GM23338 (cell line): ENCODE measurements at regions not wholly inside any gene's neighbourhood (a gene's known extent, or its start where the extent isn't known, plus 50 kb on each side); places are given as distances from the start of the nearest gene placed in this dataset.

Source experiments
- ATAC-seq: fragments of 200-7000 bp; cut with Tn5 transposase; 3 replicates; pipeline ENCODE4 v1.9.1; 2020
- DNase-seq: peaks from one replicate; pipeline ENCODE4 v3.0.0-alpha.2; 2015; ENCODE audit warnings: low spot score
- H2AFZ ChIP-seq: fragments of 200-600 bp; sonication (generic); 2 replicates; pipeline ENCODE4 v1.8.0; 2016; ENCODE audit warnings: antibody characterized with exemption, mild to moderate bottlenecking, moderate library complexity
- H3F3A ChIP-seq: fragments of 200-600 bp; sonication (generic); replicated peaks from 2 replicates; pipeline ENCODE4 v1.8.0; 2017; ENCODE audit warnings: antibody characterized with exemption, mixed run types, low read depth
- H3K27ac ChIP-seq: fragments of 200-600 bp; sonication (generic); 2 replicates; pipeline ENCODE4 v1.6.1; 2016; ENCODE audit warnings: low read depth
- H3K27me3 ChIP-seq: fragments of 200-600 bp; sonication (generic); 2 replicates; pipeline ENCODE4 v1.8.0; 2016; ENCODE audit warnings: mild to moderate bottlenecking, mixed run types, moderate library complexity; ENCODE audit not compliant: insufficient read depth
- H3K36me3 ChIP-seq: fragments of 200-600 bp; sonication (generic); 2 replicates; pipeline ENCODE4 v1.8.0; 2016; ENCODE audit warnings: mild to moderate bottlenecking; ENCODE audit not compliant: insufficient read depth
- H3K4me1 ChIP-seq: fragments of 200-600 bp; sonication (generic); 2 replicates; pipeline ENCODE4 v1.8.0; 2016; ENCODE audit warnings: mild to moderate bottlenecking, moderate library complexity; ENCODE audit not compliant: insufficient read depth
- H3K4me2 ChIP-seq: fragments of 200-600 bp; sonication (generic); 2 replicates; pipeline ENCODE4 v1.7.1; 2017; ENCODE audit warnings: mixed run types
- H3K4me3 ChIP-seq: fragments of 200-600 bp; sonication (generic); 2 replicates; pipeline ENCODE4 v1.6.1; 2016; ENCODE audit warnings: mixed run types
- H3K79me2 ChIP-seq: fragments of 200-600 bp; sonication (generic); replicated peaks from 2 replicates; pipeline ENCODE4 v1.8.0; 2017; ENCODE audit warnings: mild to moderate bottlenecking; ENCODE audit not compliant: insufficient read depth
- H3K9me2 ChIP-seq: fragments of 200-600 bp; sonication (generic); 2 replicates; pipeline ENCODE4 v1.8.0; 2017; ENCODE audit not compliant: insufficient read depth
- H4K20me1 ChIP-seq: fragments of 200-600 bp; sonication (generic); replicated peaks from 2 replicates; pipeline ENCODE4 v1.8.0; 2017; ENCODE audit warnings: mild to moderate bottlenecking; ENCODE audit not compliant: insufficient read depth
- H3K27ac Mint-ChIP-seq: 2 replicates; pipeline ENCODE4 v1.8.0; 2020; ENCODE audit warnings: inconsistent platforms, mild to moderate bottlenecking, moderate library complexity, mixed read lengths
- H3K27me3 Mint-ChIP-seq: 3 replicates; pipeline ENCODE4 v1.8.0; 2022; ENCODE audit warnings: low read depth, mild to moderate bottlenecking, moderate library complexity, mixed read lengths, inconsistent platforms; ENCODE audit not compliant: insufficient read depth, poor library complexity
- H3K36me3 Mint-ChIP-seq: 3 replicates; pipeline ENCODE4 v1.8.0; 2021; ENCODE audit warnings: low read depth, mild to moderate bottlenecking, inconsistent platforms, moderate library complexity, mixed read lengths
- H3K4me1 Mint-ChIP-seq: 3 replicates; pipeline ENCODE4 v1.8.0; 2020; ENCODE audit warnings: mild to moderate bottlenecking, inconsistent platforms, mixed read lengths
- H3K4me3 Mint-ChIP-seq: 3 replicates; pipeline ENCODE4 v1.8.0; 2021; ENCODE audit warnings: moderate library complexity, mild to moderate bottlenecking, inconsistent platforms, mixed read lengths
- H3K9me3 Mint-ChIP-seq: 3 replicates; pipeline ENCODE4 v1.8.0; 2020; ENCODE audit warnings: moderate library complexity, mild to moderate bottlenecking, inconsistent platforms, mixed read lengths
- CREB1 ChIP-seq: fragments of 250-450 bp; sonication (Bioruptor Pico); IDR thresholded peaks from 2 replicates; pipeline ENCODE4 v1.5.0; 2020; ENCODE audit warnings: low read depth, mild to moderate bottlenecking, moderate library complexity
- EZH2 ChIP-seq: fragments of 200-600 bp; sonication (generic); IDR thresholded peaks from one replicate; pipeline ENCODE4 v1.8.0; 2017; ENCODE audit warnings: antibody characterized with exemption, mild to moderate bottlenecking, low read depth; ENCODE audit not compliant: unreplicated experiment
- JUNB ChIP-seq: IDR thresholded peaks from one replicate; pipeline ENCODE4 v1.6.1; 2016; ENCODE audit warnings: antibody characterized with exemption; ENCODE audit not compliant: unreplicated experiment
- NANOG ChIP-seq: IDR thresholded peaks from 2 replicates; pipeline ENCODE4 v1.6.1; 2016; ENCODE audit warnings: antibody characterized with exemption, borderline replicate concordance
- POLR2AphosphoS5 ChIP-seq: IDR thresholded peaks from 2 replicates; pipeline ENCODE4 v1.6.1; 2016; ENCODE audit warnings: antibody characterized with exemption, low read depth
- ZNF114 ChIP-seq: fragments of 250-450 bp; sonication (Bioruptor Pico); IDR thresholded peaks from 2 replicates; pipeline ENCODE4 v1.5.0; 2020; ENCODE audit warnings: mild to moderate bottlenecking, moderate library complexity
- ZNF331 ChIP-seq: fragments of 250-450 bp; sonication (Bioruptor Pico); IDR thresholded peaks from 2 replicates; pipeline ENCODE4 v1.5.0; 2020; ENCODE audit warnings: low read depth, mild to moderate bottlenecking, moderate library complexity
- TF ChIP-seq, protein P1 (sequence below): IDR thresholded peaks from 2 replicates; pipeline ENCODE4 v1.6.1; 2016; ENCODE audit warnings: antibody characterized with exemption
- TF ChIP-seq, protein P2 (sequence below), 2 experiments: fragments of 200-600 bp in 1 of 2; sonication (generic) in 1 of 2; conservative IDR thresholded peaks; 2 replicates each; pipeline versions ENCODE4 v1.5.1 to v1.6.1; 2016 to 2017; ENCODE audit warnings: antibody characterized with exemption in 2 of 2, low read depth in 2 of 2, mild to moderate bottlenecking in 2 of 2, moderate library complexity in 1 of 2

DNA sequence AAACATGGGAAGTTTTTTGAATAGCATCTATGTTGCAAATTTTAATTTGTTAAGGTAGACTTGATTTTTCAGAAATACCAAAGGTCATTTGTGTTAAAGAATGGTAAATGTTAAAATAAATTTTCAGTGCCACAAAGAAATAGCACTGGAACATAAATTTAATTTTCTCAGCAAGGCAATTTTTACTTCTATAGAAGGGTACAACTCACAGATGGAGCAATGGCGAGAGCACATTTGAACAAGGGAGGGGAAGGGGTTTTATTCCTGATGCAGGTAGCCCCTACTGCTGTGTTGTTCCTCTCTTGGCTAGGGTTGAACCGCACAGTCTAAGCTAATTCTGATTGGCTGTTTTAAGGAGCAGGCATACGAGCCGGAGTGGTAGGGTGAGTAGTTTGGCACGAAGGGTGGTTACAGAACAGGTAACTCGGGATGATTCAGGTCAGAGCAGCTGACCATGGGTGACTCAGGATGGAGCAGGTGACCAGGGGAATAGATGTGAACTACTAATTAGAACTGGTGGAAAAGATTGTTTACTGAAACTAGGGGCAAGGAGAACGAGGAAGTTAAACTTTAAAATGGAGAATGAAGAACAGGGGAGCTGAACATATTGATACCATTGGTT is 50.1 kb upstream of the PSME4 start:
- Mint-ChIP-seq H3K4me1 (no peaks in the 10 kb centered on the region), H3K27me3 (peaks cover 3% of the 10 kb centered on the region), H3K36me3 (peaks cover 12% of the 10 kb centered on the region), H3K27ac (no peak overlapping the region), H3K9me3 (peaks cover 18% of the 10 kb centered on the region), H3K4me3 (no peak overlapping the region)
- Histone ChIP-seq H3K36me3 (no peaks in the 10 kb centered on the region), H2AFZ (no peak overlapping the region), H3K4me1 (no peaks in the 10 kb centered on the region), H3K4me3 (no peak overlapping the region), H3K9me2 (no peaks in the 10 kb centered on the region), H3F3A (no peaks in the 10 kb centered on the region), H3K27ac (no peak overlapping the region), H4K20me1 (no peaks in the 10 kb centered on the region), H3K79me2 (no peaks in the 10 kb centered on the region), H3K27me3 (no peaks in the 10 kb centered on the region), H3K4me2 (no peak overlapping the region)
- ATAC-seq = no peak
- no peak for DNase-seq
- no peak for TF ChIP-seq POLR2AphosphoS5
- no peak for TF ChIP-seq JUNB
- no peak for TF ChIP-seq EZH2
- TF ChIP-seq ZNF114 = no peak
- TF ChIP-seq, protein P1, sequence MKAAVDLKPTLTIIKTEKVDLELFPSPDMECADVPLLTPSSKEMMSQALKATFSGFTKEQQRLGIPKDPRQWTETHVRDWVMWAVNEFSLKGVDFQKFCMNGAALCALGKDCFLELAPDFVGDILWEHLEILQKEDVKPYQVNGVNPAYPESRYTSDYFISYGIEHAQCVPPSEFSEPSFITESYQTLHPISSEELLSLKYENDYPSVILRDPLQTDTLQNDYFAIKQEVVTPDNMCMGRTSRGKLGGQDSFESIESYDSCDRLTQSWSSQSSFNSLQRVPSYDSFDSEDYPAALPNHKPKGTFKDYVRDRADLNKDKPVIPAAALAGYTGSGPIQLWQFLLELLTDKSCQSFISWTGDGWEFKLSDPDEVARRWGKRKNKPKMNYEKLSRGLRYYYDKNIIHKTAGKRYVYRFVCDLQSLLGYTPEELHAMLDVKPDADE = no peak
- no peak for TF ChIP-seq CREB1 (CRISPR knock-in tag)
- TF ChIP-seq NANOG = no peak
- no peak for TF ChIP-seq ZNF331 (CRISPR knock-in tag)
- TF ChIP-seq, protein P2, sequence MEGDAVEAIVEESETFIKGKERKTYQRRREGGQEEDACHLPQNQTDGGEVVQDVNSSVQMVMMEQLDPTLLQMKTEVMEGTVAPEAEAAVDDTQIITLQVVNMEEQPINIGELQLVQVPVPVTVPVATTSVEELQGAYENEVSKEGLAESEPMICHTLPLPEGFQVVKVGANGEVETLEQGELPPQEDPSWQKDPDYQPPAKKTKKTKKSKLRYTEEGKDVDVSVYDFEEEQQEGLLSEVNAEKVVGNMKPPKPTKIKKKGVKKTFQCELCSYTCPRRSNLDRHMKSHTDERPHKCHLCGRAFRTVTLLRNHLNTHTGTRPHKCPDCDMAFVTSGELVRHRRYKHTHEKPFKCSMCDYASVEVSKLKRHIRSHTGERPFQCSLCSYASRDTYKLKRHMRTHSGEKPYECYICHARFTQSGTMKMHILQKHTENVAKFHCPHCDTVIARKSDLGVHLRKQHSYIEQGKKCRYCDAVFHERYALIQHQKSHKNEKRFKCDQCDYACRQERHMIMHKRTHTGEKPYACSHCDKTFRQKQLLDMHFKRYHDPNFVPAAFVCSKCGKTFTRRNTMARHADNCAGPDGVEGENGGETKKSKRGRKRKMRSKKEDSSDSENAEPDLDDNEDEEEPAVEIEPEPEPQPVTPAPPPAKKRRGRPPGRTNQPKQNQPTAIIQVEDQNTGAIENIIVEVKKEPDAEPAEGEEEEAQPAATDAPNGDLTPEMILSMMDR (conservative IDR thresholded peaks at IDR 0.05; ENCODE audit: low read depth in 2 of 2) = no peak
